Neural cell (in vitro differentiated cells): ENCODE measurements at regions not wholly inside any gene's neighbourhood (a gene's known extent, or its start where the extent isn't known, plus 50 kb on each side); places are given as distances from the start of the nearest gene placed in this dataset.
"Not testable (repeated sequence)": the region's sequence is repeated elsewhere in the genome, so short reads cannot be mapped to it uniquely, and the experiment has no call there.

Experiments used
- H2AFZ ChIP-seq: fragments of 200-600, 300-800 bp; sonication (generic), shearing (Covaris generic); 2 replicates; pipeline ENCODE4 v1.6.0; 2014; ENCODE audit warnings: low read depth, mild to moderate bottlenecking, antibody characterized with exemption, low read length, moderate library complexity
- H3F3A ChIP-seq: fragments of 200-600 bp; shearing (Covaris generic); 2 replicates; pipeline ENCODE4 v1.6.1; 2016; ENCODE audit warnings: mild to moderate bottlenecking, moderate library complexity, mixed read lengths, antibody characterized with exemption, low read length; ENCODE audit not compliant: insufficient read depth, poor library complexity, severe bottlenecking
- H3K27ac ChIP-seq: fragments of 200-600, 300-800 bp; sonication (generic), shearing (Covaris generic); 2 replicates; pipeline ENCODE4 v1.5.1; 2014; ENCODE audit warnings: mild to moderate bottlenecking, low read length, moderate library complexity
- H3K27me3 ChIP-seq: fragments of 300-800, 200-600 bp; sonication (generic), shearing (Covaris generic); 2 replicates; pipeline ENCODE4 v1.6.0; 2014; ENCODE audit warnings: mild to moderate bottlenecking, low read depth, low read length, moderate library complexity; ENCODE audit not compliant: insufficient read depth
- H3K36me3 ChIP-seq: fragments of 300-800, 200-600 bp; sonication (generic), shearing (Covaris generic); 2 replicates; pipeline ENCODE4 v1.5.1; 2014; ENCODE audit warnings: mild to moderate bottlenecking, antibody characterized with exemption, low read length, moderate library complexity; ENCODE audit not compliant: insufficient read depth
- H3K4me2 ChIP-seq: fragments of 300-800, 200-600 bp; sonication (generic), shearing (Covaris generic); 2 replicates; pipeline ENCODE4 v1.6.0; 2014; ENCODE audit warnings: mild to moderate bottlenecking, low read length
- H3K4me3 ChIP-seq: fragments of 300-800, 200-600 bp; sonication (generic), shearing (Covaris generic); 2 replicates; pipeline ENCODE4 v1.5.1; 2014; ENCODE audit warnings: mild to moderate bottlenecking, low read length, moderate library complexity
- H3K79me2 ChIP-seq: fragments of 200-600 bp; shearing (Covaris generic); replicated peaks from 2 replicates; pipeline ENCODE4 v1.6.0; 2014; ENCODE audit warnings: mild to moderate bottlenecking, low read length, moderate library complexity; ENCODE audit not compliant: insufficient read depth
- H3K9ac ChIP-seq: fragments of 300-800, 200-600 bp; sonication (generic), shearing (Covaris generic); 2 replicates; pipeline ENCODE4 v1.6.1; 2016; ENCODE audit warnings: mild to moderate bottlenecking, low read length, mixed read lengths
- H3K9me2 ChIP-seq: fragments of 200-600 bp; shearing (Covaris generic); 2 replicates; pipeline ENCODE4 v1.6.1; 2016; ENCODE audit warnings: mild to moderate bottlenecking, low read length, mixed read lengths; ENCODE audit not compliant: insufficient read depth
- H3K9me3 ChIP-seq: fragments of 200-600, 300-800 bp; sonication (generic), shearing (Covaris generic); 2 replicates; pipeline ENCODE4 v1.6.1; 2016; ENCODE audit warnings: mild to moderate bottlenecking, mixed run types, low read length, moderate library complexity, mixed read lengths
- H4K20me1 ChIP-seq: fragments of 200-600 bp; shearing (Covaris generic); 2 replicates; pipeline ENCODE4 v1.6.1; 2016; ENCODE audit warnings: mild to moderate bottlenecking, mixed run types; ENCODE audit not compliant: insufficient read depth
- CTCF ChIP-seq: fragments of 450-650 bp; IDR thresholded peaks from 2 replicates; pipeline ENCODE4 v1.5.1; 2014; ENCODE audit warnings: antibody characterized with exemption, mild to moderate bottlenecking, moderate library complexity; ENCODE audit not compliant: poor library complexity, severe bottlenecking
- EP300 ChIP-seq: fragments of 450-650 bp; conservative IDR thresholded peaks from 2 replicates; pipeline ENCODE4 v1.6.1; 2014; ENCODE audit warnings: antibody characterized with exemption, mild to moderate bottlenecking, moderate library complexity; ENCODE audit not compliant: poor library complexity, severe bottlenecking
- EZH2 ChIP-seq: fragments of 200-600, 300-800 bp; shearing (Covaris generic), sonication (generic); IDR thresholded peaks from 2 replicates; pipeline ENCODE4 v1.6.1; 2014; ENCODE audit warnings: antibody characterized with exemption, low read length, borderline replicate concordance, mild to moderate bottlenecking; ENCODE audit not compliant: insufficient read depth, poor library complexity, severe bottlenecking
- MXI1 ChIP-seq: fragments of 450-650 bp; conservative IDR thresholded peaks from 2 replicates; pipeline ENCODE4 v1.6.1; 2014; ENCODE audit warnings: antibody characterized with exemption, mild to moderate bottlenecking; ENCODE audit not compliant: poor library complexity, severe bottlenecking
- POLR2AphosphoS5 ChIP-seq: IDR thresholded peaks from 2 replicates; pipeline ENCODE4 v1.6.1; 2012
- RAD21 ChIP-seq: fragments of 450-650 bp; conservative IDR thresholded peaks from 2 replicates; pipeline ENCODE4 v1.6.1; 2014; ENCODE audit warnings: antibody characterized with exemption, mild to moderate bottlenecking, moderate library complexity
- REST ChIP-seq: IDR thresholded peaks from 2 replicates; pipeline ENCODE4 v1.6.1; 2012; ENCODE audit warnings: borderline replicate concordance
- SMC3 ChIP-seq: fragments of 450-650 bp; conservative IDR thresholded peaks from 2 replicates; pipeline ENCODE4 v1.6.1; 2014; ENCODE audit warnings: antibody characterized with exemption, mild to moderate bottlenecking, moderate library complexity; ENCODE audit not compliant: poor library complexity
- TAF1 ChIP-seq: IDR thresholded peaks from 2 replicates; pipeline ENCODE4 v1.6.1; 2012; ENCODE audit warnings: low read depth

- Histone ChIP-seq H4K20me1 (no peaks in the 10 kb centered on the region), H3K27me3 (peaks cover 48% of the 10 kb centered on the region), H3K27ac (no peak overlapping the region), H3K36me3 (no peaks in the 10 kb centered on the region), H3K9me3 (no peaks in the 10 kb centered on the region), H3K79me2 (no peaks in the 10 kb centered on the region), H3K4me2 (no peak overlapping the region), H3K9me2 (no peaks in the 10 kb centered on the region), H3F3A (no peaks in the 10 kb centered on the region), H3K9ac (peak overlapping the region; percentile 50), H3K4me3 (peak overlapping the region; percentile 78), H2AFZ (no peak overlapping the region)
- TF ChIP-seq CTCF: peak; percentile 70
- TF ChIP-seq SMC3: no peak
Observed at GRCh38 chr1:161440312-161440894, 64.9 kb upstream of the FCGR2A start.

- peak overlapping the region; percentile 78 for H3K4me3 ChIP-seq
- H3K27ac ChIP-seq: no peak overlapping the region
- no peaks in the 10 kb centered on the region for H3K79me2 ChIP-seq
- TF ChIP-seq TAF1: no peak
- no peaks in the 10 kb centered on the region for H4K20me1 ChIP-seq
- no peak overlapping the region for H3K4me2 ChIP-seq
- H3K9me2 ChIP-seq: no peaks in the 10 kb centered on the region
- no peak overlapping the region for H2AFZ ChIP-seq
- H3K9me3 ChIP-seq: no peaks in the 10 kb centered on the region
- H3F3A ChIP-seq: no peaks in the 10 kb centered on the region
- H3K9ac ChIP-seq: peak overlapping the region; percentile 26
- H3K36me3 ChIP-seq: no peaks in the 10 kb centered on the region
- peaks cover 44% of the 10 kb centered on the region for H3K27me3 ChIP-seq
Observed at GRCh38 chr1:161439280-161440232, 65.7 kb upstream of the FCGR2A start.

GRCh38 chr1:161433191-161433590 is 65.5 kb upstream of the CFAP126 start:
- not testable (repeated sequence) for H3F3A ChIP-seq, H3K4me3 ChIP-seq, H3K4me2 ChIP-seq, H3K9me2 ChIP-seq, H3K9ac ChIP-seq, H3K9me3 ChIP-seq, H3K79me2 ChIP-seq, H3K36me3 ChIP-seq, H2AFZ ChIP-seq, H3K27ac ChIP-seq, H4K20me1 ChIP-seq
- H3K27me3 ChIP-seq: peaks cover 54% of the 10 kb centered on the region

GRCh38 chr1:161432091-161432490 is 64.4 kb upstream of the CFAP126 start:
- no peak for TF ChIP-seq RAD21
- no peak for TF ChIP-seq SMC3
- no peak for TF ChIP-seq TAF1
- TF ChIP-seq EZH2: no peak
- TF ChIP-seq MXI1: no peak
- no peak for TF ChIP-seq EP300
- no peak for TF ChIP-seq REST
- no peak for TF ChIP-seq CTCF
- no peak for TF ChIP-seq POLR2AphosphoS5
- no peaks in the 10 kb centered on the region for H3K79me2 ChIP-seq
- H3K4me2 ChIP-seq: no peak overlapping the region
- H3K36me3 ChIP-seq: no peaks in the 10 kb centered on the region
- no peak overlapping the region for H3K27ac ChIP-seq
- H3K4me3 ChIP-seq: no peak overlapping the region
- H4K20me1 ChIP-seq: no peaks in the 10 kb centered on the region
- no peaks in the 10 kb centered on the region for H3F3A ChIP-seq
- H3K27me3 ChIP-seq: peaks cover 55% of the 10 kb centered on the region
- H3K9ac ChIP-seq: no peak overlapping the region
- H3K9me2 ChIP-seq: no peaks in the 10 kb centered on the region
- H3K9me3 ChIP-seq: no peaks in the 10 kb centered on the region
- H2AFZ ChIP-seq: no peak overlapping the region
